IMR-90 (cell line): ENCODE measurements at regions not wholly inside any gene's neighbourhood (a gene's known extent, or its start where the extent isn't known, plus 50 kb on each side); places are given as distances from the start of the nearest gene placed in this dataset.

ENCODE experiments used
- ATAC-seq: fragments of 200-7000 bp; cut with Tn5 transposase; 2 replicates; pipeline ENCODE4 v1.9.1; 2020; ENCODE audit warnings: low read depth, mild to moderate bottlenecking, moderate library complexity
- BruUV-seq: library from RNA; stranded (reverse); fragments of 400-500 nt; replicated peaks from 2 replicates; lab custom pipeline; 2021; lab: Mats Ljungman, UMichigan
- CTCF ChIA-PET: fragments of 300-600 bp; formaldehyde crosslinking; extraction: SDS; loops from one replicate; lab custom pipeline; 2021; ENCODE audit warnings: antibody characterized with exemption; lab: Yijun Ruan, JAX
- POLR2A ChIA-PET: fragments of 300-600 bp; sonication (Branson Sonifier 250); formaldehyde crosslinking; loops from one replicate; lab custom pipeline; 2022; ENCODE audit warnings: antibody characterized with exemption; ENCODE audit not compliant: unreplicated experiment; lab: Charles Lee
- DNase-seq: peaks from one replicate; pipeline ENCODE4 v3.0.0; 2013
- H2AFZ ChIP-seq: replicated peaks from 2 replicates; pipeline ENCODE3; 2013; ENCODE audit warnings: low read length, mild to moderate bottlenecking; ENCODE audit not compliant: poor library complexity
- H2AK5ac ChIP-seq: 2 replicates; pipeline ENCODE4 v1.6.1; 2013; ENCODE audit warnings: low read depth, low read length, inconsistent platforms
- H2AK9ac ChIP-seq: replicated peaks from 2 replicates; pipeline ENCODE3; 2013; ENCODE audit warnings: mild to moderate bottlenecking, low read depth, low read length, moderate library complexity; ENCODE audit not compliant: poor library complexity
- H2BK120ac ChIP-seq: 2 replicates; pipeline ENCODE4 v1.6.1; 2013; ENCODE audit warnings: low read depth, low read length, inconsistent platforms
- H2BK15ac ChIP-seq: 3 replicates; pipeline ENCODE4 v1.6.1; 2013; ENCODE audit warnings: low read depth, low read length, inconsistent platforms
- H2BK20ac ChIP-seq: 2 replicates; pipeline ENCODE4 v1.6.1; 2013; ENCODE audit warnings: low read depth, mild to moderate bottlenecking, inconsistent platforms, low read length, moderate library complexity
- H2BK5ac ChIP-seq: 2 replicates; pipeline ENCODE4 v1.6.1; 2013; ENCODE audit warnings: mild to moderate bottlenecking, low read depth, low read length, inconsistent platforms; ENCODE audit not compliant: poor library complexity, severe bottlenecking
- H3K14ac ChIP-seq: replicated peaks from 2 replicates; pipeline ENCODE4 v1.6.1; 2013; ENCODE audit warnings: low read depth, low read length, inconsistent platforms
- H3K18ac ChIP-seq: 2 replicates; pipeline ENCODE4 v1.6.1; 2013; ENCODE audit warnings: low read depth, low read length, control low read depth
- H3K23ac ChIP-seq: 2 replicates; pipeline ENCODE4 v1.6.1; 2013; ENCODE audit warnings: low read depth, low read length, inconsistent platforms
- H3K27ac ChIP-seq: 2 replicates; pipeline ENCODE4 v1.5.1; 2013; ENCODE audit warnings: mild to moderate bottlenecking, control low read depth, low read length; ENCODE audit not compliant: insufficient read depth
- H3K27me3 ChIP-seq: 2 replicates; pipeline ENCODE4 v1.6.1; 2013; ENCODE audit warnings: low read length; ENCODE audit not compliant: control insufficient read depth, insufficient read depth
- H3K36me3 ChIP-seq: 2 replicates; pipeline ENCODE4 v1.6.1; 2013; ENCODE audit warnings: low read length, mixed read lengths; ENCODE audit not compliant: control insufficient read depth, insufficient read depth
- H3K4ac ChIP-seq: 2 replicates; pipeline ENCODE4 v1.6.1; 2013; ENCODE audit warnings: low read depth, low read length, inconsistent platforms
- H3K4me1 ChIP-seq: 2 replicates; pipeline ENCODE4 v1.6.1; 2013; ENCODE audit warnings: low read length, mixed read lengths; ENCODE audit not compliant: control insufficient read depth, insufficient read depth
- H3K4me2 ChIP-seq: 2 replicates; pipeline ENCODE4 v1.6.1; 2013; ENCODE audit warnings: low read depth, mild to moderate bottlenecking, control low read depth, low read length, moderate library complexity
- H3K4me3 ChIP-seq: 2 replicates; pipeline ENCODE4 v1.5.1; 2013; ENCODE audit warnings: low read depth, mild to moderate bottlenecking, control low read depth, low read length, moderate library complexity; ENCODE audit not compliant: insufficient read depth
- H3K56ac ChIP-seq: 2 replicates; pipeline ENCODE4 v1.6.1; 2013; ENCODE audit warnings: low read length, inconsistent platforms; ENCODE audit not compliant: insufficient read depth; ENCODE audit errors: extremely low read depth
- H3K79me1 ChIP-seq, 2 experiments: 2 replicates each; pipeline ENCODE4 v1.6.1; 2013; ENCODE audit warnings: low read length in 2 of 2, inconsistent platforms in 1 of 2, low read depth in 1 of 2
- H3K9ac ChIP-seq: 2 replicates; pipeline ENCODE4 v1.6.1; 2013; ENCODE audit warnings: low read depth, low read length, control low read depth
- H3K9me1 ChIP-seq: 2 replicates; pipeline ENCODE4 v1.6.1; 2013; ENCODE audit warnings: low read length, inconsistent platforms; ENCODE audit not compliant: insufficient read depth
- H3K9me3 ChIP-seq: 2 replicates; pipeline ENCODE4 v1.6.1; 2013; ENCODE audit warnings: low read length; ENCODE audit not compliant: control insufficient read depth, insufficient read depth
- H4K20me1 ChIP-seq: 2 replicates; pipeline ENCODE4 v1.6.1; 2013; ENCODE audit warnings: low read length, inconsistent platforms; ENCODE audit not compliant: insufficient read depth
- H4K5ac ChIP-seq: 2 replicates; pipeline ENCODE4 v1.6.1; 2013; ENCODE audit warnings: mild to moderate bottlenecking, low read depth, low read length, control low read depth
- H4K8ac ChIP-seq, 2 experiments: 2 replicates each; pipeline ENCODE4 v1.6.1; 2013; ENCODE audit warnings: low read depth in 2 of 2, low read length in 2 of 2, control low read depth in 1 of 2, inconsistent platforms in 1 of 2
- H4K91ac ChIP-seq: 2 replicates; pipeline ENCODE4 v1.6.1; 2013; ENCODE audit warnings: low read depth, low read length, inconsistent platforms; ENCODE audit not compliant: insufficient read depth
- CEBPB ChIP-seq: IDR thresholded peaks from 2 replicates; pipeline ENCODE4 v1.6.1; 2012; ENCODE audit warnings: low read depth, low read length, improper control_type of control experiment
- CHD1 ChIP-seq: IDR thresholded peaks from 2 replicates; pipeline ENCODE4 v1.6.1; 2012; ENCODE audit warnings: low read depth, low read length, improper control_type of control experiment
- WGBS, 2 experiments: methylation state at CpG; one replicate each; pipeline versions ENCODE4 v1.1.5 to v1.1.7; 2013; ENCODE audit warnings: missing lambda C conversion rate in 2 of 2; ENCODE audit not compliant: insufficient read length in 1 of 2; ENCODE audit errors: extremely low coverage in 2 of 2; 5-methylcytosine and 5-hydroxymethylcytosine counted together
- dilution Hi-C: fragments of 300-500 bp; cut with HindIII; formaldehyde crosslinking; loops from one replicate; pipeline ENCODE4 v1.14.3; 2018; ENCODE audit warnings: low sequenced_read_pairs; ENCODE audit not compliant: unreplicated experiment
- in situ Hi-C: fragments of 300-500 bp; cut with MboI; formaldehyde crosslinking; loops from 3 replicates; pipeline ENCODE4 v1.14.3; 2019; ENCODE audit warnings: low sequenced_read_pairs, inconsistent platforms, mixed read lengths
- intact Hi-C: fragments of 100-400 bp; cut with micrococcal nuclease; formaldehyde crosslinking; loops from 2 replicates; pipeline ENCODE4 v1.10.0; 2022

GRCh38 chr2:41445865-41446264, 602.0 kb upstream of the PKDCC start:
- Histone ChIP-seq H3K9ac (no peak overlapping the region), H3K36me3 (no peaks in the 10 kb centered on the region), H3K9me1 (no peaks in the 10 kb centered on the region), H3K4me3 (no peak overlapping the region), H2AFZ (no peak overlapping the region), H4K20me1 (no peaks in the 10 kb centered on the region), H3K79me1 (no peaks in the 10 kb centered on the region), H3K27me3 (no peaks in the 10 kb centered on the region), H3K4me2 (no peak overlapping the region), H3K4ac (no peak overlapping the region), H2BK20ac (no peak overlapping the region), H3K27ac (no peak overlapping the region), H3K23ac (no peak overlapping the region), H4K91ac (no peak overlapping the region), H3K18ac (no peak overlapping the region), H2BK15ac (no peak overlapping the region), H2AK5ac (no peak overlapping the region), H2AK9ac (no peak overlapping the region), H3K56ac (no peak overlapping the region), H2BK5ac (no peak overlapping the region), H4K5ac (no peak overlapping the region), H3K14ac (no peak overlapping the region), H3K9me3 (0 out of 2 replicates have a peak, but pooled peaks cover 2% of the 10 kb centered on the region), H4K8ac (no peak overlapping the region), H3K4me1 (no peaks in the 10 kb centered on the region), H2BK120ac (no peak overlapping the region)
- no CpG with 5 or more reads among the region's 4 CpGs for WGBS, 2 experiments
- DNase-seq (no peak), ATAC-seq (no peak)
- POLR2A ChIA-PET = no interaction called here
- in situ Hi-C loops = no loop called here
- intact Hi-C loops = no loop called here
- CTCF ChIA-PET = no interaction called here
- TF ChIP-seq CHD1 (no peak), CEBPB (peak; percentile 66)
- dilution Hi-C loops = no loop called here
- BruUV-seq = no TSS peak
